ENCODE measurements at regions not wholly inside any gene's neighbourhood (a gene's known extent, or its start where the extent isn't known, plus 50 kb on each side); places are given as distances from the start of the nearest gene placed in this dataset.

DNA sequence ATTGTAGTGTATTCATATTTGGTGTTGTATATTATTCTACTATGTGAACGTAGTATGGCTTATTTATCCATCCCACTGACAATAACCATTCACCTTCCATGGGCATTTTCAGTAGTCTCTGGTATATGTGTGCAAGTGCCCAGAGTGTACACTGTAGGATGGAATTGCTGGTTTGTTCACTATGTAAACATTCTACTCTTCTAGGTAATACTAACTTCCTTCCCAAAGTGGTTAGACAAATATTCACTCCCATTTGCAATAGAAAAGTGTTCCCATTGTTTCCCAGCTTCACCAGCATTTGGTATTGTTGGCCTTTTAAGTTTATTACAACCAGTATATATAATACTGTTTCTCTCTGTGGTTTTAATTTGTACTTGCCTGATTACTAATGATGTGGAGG, 153.7 kb downstream of the C7orf25 start:
- DNase-seq (ENCODE audit: low read depth, low spot score), result no peak

DNA sequence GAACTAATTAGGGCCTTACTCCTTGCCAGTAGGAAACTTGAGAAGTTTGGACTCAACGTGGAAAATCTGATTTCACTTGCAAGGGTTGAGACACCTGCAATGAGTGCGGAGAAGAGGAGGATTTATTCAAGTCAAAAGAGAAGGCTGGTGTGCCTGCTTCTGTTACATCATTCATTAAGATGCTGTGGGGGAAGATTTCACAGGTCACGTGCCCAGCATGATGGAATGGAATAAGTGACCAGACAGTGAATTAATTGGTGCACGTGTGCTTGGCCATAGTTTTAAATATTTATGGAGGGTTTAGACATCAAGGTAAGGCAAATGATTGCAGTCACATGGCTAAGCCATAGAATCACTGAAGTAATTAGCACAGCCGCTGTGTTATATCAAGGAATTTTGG, 155.0 kb downstream of the C7orf25 start:
- no peak for DNase-seq (ENCODE audit: low read depth, low spot score)

DNA sequence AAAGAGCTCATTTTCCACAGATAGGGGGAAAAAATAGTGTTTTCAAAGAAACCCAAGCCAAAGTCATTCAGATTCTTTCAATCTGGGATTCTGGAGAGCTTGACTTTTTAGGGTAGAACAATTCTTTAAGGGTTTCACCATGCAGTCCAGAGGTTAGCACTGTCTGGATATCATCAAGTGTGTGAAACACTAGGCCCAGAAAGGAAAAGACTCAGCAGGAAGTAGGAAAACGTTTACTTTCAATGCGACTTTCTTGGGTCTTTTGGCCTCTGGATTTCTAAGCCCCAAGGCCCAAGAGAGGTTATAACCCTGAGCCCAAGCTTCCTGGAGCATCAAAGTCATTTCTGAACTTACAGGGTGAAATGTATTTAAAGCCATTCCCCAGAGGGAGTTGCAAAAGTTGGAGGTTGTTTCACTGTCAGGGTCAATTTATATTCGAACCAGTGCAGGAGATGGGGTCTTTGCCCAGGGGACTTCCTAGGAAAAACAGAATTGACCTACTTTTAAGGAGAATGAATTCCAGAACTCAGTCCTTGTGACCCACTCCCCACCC, 158.0 kb downstream of the C7orf25 start:
- DNase-seq (ENCODE audit: low read depth, low spot score), result peak; percentile 8

DNA sequence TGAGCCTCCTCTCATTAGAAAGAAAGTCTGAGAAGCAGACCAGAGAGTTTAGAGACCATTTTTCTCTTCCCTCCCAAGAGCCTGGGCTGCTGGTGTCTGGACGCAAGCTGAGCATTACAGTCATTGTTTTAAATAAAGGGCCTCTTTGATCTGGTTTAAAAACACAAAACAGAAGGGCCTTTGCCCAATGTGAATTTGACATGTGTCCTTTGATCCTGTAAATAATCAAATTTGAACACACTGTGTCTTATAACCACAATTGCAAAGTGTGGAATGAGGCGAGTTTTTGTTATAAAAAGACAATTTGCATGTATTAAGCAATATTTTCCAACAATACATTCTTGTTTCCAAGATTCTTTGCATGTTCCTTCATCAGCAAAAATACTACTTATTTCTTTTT, 158.5 kb downstream of the C7orf25 start:
- no peak for DNase-seq (ENCODE audit: low read depth, low spot score)

DNA sequence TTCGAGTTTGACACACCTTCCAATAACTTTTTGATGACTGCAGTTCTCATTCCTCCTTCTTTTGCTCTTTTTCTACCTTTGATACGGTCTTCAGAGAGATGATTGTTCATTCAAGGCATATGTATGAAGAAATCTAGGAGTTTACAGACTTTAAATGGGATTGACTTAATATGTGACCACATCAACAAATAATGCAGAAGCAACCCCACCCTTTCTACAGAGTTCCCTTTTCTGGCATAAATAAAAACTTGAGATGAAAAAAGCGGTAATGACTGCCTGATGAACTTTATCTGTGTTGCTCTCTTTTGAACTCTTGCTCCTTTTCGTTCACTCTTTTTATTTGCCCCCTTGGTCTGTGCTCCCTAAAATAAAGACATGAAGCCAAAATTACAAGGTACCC, 161.7 kb downstream of the C7orf25 start:
- DNase-seq (ENCODE audit: low read depth, low spot score), result no peak

DNA sequence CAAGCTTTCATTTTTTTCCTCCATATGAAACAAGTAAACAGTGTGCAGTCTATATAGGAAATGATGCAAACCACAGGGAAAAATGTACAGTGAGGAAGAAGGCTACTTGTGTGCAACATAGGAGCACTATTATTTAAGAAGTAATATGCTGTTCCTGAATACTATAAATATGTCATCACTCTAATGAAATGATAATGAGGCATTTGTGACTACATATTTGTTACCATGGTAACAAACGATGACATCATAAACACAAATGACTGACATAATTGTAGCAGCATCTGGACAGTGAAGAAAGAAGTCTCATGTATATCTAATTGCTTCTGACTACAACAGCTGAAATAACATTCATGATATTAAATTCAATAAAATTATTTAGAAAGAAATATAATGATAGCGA, 164.8 kb downstream of the C7orf25 start:
- no peak for DNase-seq (ENCODE audit: low read depth, low spot score)

DNA sequence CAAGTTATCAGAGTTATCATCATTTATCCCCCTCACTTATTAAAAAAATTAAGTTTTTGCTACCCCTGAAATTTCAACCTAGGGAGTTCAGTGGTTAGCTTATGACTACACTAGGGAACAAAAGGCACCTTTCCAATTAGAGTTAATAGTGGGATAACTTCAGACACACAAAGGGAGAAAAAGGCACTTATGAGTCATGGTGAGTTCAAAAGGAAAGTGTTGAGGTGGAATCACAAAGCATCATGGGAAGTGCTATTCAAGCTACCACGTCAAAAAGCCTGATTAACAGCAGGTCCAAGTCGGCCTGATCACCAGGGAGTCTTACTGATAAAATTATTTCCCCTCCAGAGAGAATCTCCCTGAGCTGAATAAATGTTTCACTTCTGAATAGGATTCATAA, 165.7 kb downstream of the C7orf25 start:
- no peak for DNase-seq (ENCODE audit: low read depth, low spot score)

DNA sequence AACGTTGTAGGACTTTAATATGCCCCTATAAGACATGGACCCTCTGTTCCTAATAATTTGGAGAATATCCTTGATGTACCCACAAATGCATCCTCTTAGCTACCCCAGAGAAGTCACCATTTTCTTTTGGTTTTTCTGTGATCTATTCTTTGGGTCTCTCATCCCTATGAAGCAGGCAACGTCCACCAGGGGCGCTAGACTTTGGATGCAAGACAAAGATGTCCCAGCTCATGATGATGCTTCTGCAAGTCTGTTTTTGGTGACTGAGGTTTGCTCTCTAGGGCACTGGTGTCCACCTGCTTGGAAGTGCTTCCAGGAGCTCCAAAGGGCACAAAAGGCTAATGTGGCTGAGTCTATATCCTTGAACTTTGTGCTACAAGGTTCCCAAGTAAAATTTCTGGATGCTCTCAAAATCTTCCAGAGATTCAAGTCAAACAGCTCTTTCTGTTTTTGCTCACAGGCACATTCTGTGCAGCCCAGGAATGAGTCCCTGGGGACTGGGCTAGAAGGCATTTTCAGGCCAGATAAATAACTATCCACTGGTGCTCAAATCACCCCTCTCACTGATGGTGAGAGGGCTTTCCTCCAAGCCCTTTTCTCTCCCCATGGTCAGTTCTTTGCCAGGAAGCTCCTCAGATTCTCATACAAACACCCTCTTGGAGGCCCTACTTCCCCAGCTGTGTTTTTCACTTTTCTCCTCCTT, 166.4 kb downstream of the C7orf25 start:
- no peak for DNase-seq (ENCODE audit: low read depth, low spot score)

DNA sequence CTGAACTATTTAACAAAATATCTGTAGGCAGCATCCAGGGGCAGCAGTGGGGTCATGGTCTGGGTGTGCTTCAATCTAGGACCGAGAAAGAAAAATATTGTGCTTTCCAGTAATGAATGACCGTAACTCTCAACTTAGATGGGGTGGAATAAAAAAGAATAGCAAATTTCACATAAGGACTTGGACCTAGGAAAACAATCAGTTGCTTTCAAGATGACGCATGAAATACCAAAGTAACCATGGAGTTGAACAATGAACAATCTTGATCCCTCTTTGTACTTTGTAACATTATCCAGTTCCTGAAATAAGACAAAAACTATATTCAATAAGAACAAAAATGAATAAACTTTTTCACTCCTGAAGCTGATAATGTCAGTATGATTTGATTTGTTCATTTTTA, 167.1 kb downstream of the C7orf25 start:
- DNase-seq (ENCODE audit: low read depth, low spot score), result no peak

DNA sequence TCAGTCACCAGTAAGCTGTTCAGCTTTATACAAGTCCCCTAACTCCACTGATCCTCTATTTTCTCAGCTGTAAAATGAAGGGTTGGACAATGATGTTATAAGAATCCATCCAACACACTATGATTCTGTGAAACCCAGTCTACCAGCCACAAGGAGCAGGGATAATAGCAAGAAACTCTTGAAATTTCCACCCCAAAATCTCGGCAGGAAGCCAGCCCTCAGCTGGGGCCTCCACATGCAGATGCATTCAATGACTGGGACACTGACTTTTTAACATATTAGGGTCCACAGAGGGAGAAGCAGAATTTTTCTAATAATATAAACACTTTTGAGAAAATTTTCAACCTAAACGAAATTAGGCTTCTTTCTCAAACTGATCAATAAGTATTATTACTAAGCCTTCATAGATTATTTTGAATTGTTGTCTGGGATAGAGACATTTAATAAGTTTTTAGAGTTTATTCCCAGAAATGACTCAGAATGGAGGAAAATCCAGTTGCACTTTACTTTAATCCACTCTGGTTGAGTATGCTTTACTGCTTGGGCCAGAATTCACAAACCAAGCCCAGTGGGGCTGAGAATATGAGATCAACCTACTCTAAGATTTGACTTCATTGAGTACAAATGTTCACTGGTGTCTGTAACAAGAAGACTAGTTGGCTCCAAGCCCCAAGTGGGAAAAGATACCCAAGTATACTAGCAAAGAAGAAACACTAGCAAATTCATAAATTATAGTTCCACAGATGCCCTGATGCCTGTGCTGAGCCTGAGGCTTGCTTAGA, 168.6 kb downstream of the C7orf25 start:
- no peak for DNase-seq (ENCODE audit: low read depth, low spot score)

DNA sequence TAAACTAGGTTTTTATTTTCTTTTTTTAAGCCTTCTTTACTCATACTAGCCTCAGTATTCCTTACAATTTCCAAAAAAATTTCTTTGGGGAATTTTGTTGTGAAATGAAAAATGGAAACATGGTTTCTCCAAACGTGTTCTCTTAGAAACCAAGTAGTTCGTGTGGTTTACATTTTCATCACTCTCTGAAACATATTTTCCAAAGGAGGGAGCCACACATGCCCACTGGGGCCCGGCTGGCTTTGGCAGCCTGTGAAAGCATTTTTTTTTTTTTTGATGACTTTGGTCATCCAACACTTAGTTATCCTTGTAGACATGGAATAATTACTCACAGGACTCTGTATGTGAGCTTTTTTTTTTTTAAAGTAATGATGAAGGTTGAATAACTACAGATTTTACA, 169.6 kb downstream of the C7orf25 start:
- DNase-seq (ENCODE audit: low read depth, low spot score), result no peak

DNA sequence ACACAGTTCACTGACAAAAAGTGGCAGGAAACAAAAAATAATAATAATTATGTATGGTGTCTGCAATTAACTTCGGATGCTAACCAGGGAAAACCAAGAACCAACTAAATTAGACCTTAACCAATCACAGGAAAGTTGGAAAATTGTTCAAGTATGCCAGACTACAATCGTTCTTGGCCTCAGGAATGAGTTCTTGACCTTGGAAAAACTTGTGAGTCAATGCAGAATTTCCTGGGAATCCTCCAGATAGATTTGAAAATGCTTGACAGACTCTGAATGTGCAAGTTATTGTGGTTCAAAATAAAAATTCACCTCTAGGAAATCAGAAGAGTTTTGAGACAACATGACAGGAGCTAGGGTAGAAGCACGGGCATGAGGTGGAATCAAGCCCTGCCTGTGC, 171.5 kb downstream of the C7orf25 start:
- DNase-seq (ENCODE audit: low read depth, low spot score), result no peak

DNA sequence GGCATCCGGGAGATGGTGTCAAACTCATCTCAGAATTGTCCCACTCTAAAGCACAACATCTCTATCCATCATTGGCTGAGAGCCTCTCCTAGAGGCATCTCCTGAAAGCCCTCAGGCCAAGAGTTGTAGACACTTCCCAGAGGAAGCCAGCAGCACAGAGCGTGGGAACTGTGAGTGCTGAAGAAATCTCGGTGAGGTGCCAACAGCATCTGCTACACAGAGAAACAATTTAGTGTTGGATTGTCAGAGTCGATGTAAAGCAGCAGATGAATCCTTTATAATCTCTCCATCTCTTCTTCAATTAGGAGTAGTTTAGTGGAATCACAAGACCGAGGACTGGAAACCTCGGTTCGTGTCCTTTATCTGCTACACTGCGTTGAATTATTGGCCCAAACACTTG, 172.2 kb downstream of the C7orf25 start:
- no peak for DNase-seq (ENCODE audit: low read depth, low spot score)

DNA sequence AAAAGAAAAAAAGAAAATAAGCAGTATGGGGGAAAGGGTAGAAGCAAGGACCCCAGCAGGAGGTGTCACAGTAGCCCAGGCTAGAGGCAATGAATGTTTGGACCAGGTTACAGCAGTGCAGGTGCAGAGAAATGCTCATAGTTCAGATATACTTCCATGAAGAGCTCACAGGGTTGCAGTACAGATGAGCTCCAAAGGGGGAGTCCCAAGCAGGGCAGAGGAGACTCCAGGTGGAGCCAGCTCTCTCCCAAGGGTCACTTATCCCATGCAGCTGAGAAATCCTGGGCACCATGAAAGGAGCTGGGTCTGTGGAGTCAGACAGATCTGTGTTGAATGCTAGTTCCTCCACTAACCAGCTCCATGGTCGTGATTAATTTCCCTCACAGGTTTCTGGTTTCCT, 174.9 kb downstream of the C7orf25 start:
- DNase-seq (ENCODE audit: low read depth, low spot score), result peak; percentile 30

DNA sequence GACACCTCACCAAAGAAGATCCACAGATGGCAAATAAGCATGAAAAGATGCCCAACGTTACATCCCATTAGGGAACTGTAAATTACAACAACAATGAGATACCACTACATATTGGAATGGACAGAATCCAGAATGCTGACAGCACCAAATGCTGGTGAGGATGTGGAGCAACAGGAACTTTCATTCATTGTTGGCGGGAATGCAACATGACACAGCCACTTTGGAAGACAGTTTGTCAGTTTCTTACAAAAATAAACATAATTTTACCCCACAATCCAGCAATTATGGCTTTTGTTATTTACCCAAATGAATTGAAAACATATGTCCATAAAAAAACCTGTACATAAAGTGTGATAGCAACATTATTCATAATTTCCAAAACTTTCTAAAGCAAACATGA, 176.8 kb downstream of the C7orf25 start:
- DNase-seq (ENCODE audit: low read depth, low spot score), result no peak

DNA sequence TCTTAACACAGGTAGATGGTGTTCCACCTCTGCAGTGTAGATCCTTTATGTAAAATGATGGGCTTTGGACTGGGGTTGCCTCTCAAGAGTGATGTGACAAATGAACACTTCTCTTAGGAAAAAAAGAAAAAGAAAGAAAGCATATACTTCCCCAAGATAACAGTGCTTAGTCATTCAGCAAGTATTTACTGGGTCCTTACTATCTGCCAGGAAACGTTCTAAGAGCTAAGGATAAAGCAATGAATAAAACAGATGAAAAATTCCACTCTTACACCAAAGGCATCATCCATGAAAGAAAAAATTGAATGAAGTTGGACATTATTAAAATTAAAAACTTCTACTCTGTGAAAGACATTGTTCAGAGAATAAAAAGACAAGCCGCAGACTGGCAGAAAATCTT, 177.3 kb downstream of the C7orf25 start:
- DNase-seq (ENCODE audit: low read depth, low spot score), result no peak

DNA sequence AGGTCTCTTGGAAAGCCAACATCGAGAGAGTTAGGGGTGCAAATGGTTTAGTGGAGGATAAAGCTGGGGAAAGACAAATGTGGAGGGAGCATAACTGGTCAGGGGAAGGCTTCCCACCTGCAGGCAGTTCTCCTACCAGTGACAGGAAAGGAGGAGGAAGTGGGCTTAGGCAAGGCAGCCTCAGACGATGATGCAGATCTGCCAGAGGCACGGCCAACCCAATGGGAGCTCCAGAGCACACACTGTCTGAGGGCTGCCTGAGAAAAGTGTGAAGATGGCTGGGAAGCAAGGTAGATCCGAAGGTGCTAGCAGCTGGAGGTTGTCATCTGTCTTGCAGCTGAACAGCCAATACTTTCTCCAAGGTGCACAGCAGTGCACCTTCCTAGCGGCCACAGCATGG, 178.8 kb downstream of the C7orf25 start:
- no peak for DNase-seq (ENCODE audit: low read depth, low spot score)

DNA sequence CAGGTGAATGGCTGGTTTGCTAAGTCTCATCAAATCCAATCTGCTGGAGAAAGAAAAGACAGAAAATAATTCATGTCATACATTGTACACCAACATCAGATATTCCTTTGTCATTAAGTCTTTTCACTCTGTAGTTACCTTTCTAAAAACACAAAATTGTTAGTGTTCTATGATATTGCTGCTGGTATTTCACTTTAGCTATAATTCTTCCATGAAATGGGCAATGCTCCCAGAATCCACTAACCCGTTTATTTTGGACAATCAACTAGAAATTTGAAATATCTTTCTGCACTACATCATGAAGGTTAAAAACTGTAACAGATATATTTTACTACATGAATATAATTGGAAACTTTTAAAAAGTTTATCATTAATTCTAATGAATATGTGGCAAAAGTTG, 181.3 kb downstream of the C7orf25 start:
- no peak for DNase-seq (ENCODE audit: low read depth, low spot score)

DNA sequence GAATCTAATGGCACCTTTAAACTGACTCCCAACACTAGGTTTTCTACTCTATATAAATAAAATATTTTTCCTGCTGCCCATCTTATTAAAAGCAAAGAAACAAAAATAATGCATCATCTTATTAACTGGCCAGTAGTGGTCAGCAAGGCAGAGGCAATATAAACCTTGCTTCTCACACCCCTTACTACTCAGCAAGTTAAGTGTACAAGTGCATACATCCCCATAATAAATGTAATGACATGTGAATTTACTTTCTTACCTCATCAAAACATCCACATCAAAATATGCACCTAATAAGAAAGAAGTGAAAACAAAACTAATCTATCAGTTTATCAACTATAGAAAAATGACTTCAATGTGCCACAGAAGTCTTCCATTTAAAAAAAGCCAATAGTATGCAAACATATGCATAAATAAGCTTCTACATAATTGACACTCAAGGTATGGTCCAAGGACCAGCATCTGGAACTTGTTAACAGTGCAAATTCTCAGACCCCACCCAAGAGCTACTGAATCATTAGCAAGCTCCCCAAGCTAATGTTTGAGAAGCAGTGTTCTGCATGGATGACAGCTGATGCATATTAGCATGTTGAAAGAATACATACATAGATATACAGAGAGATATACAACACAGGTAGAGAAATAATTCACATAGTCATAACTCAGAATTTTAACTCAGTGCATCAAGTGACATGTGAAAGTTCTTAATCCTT, 182.7 kb downstream of the C7orf25 start:
- DNase-seq (ENCODE audit: low read depth, low spot score), result no peak

DNA sequence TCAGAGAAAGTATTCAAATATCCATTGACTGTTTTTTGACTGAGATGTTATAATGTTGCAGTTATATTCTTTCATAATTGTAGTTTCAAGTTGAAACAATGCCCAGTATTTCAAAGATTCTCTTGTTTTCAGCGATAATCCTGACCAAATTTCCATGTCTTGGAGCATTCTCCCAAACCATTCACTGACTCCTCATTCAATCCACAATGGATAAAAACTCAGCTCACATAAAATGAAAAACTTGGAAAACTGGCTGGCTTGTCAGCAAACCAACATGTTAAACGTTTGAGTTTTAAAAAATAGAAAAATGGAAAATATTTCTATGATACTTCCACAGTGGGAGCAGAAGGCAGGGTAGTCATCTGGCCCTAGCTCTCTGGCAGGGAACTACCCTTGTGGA, 184.4 kb downstream of the C7orf25 start:
- no peak for DNase-seq (ENCODE audit: low read depth, low spot score)

DNA sequence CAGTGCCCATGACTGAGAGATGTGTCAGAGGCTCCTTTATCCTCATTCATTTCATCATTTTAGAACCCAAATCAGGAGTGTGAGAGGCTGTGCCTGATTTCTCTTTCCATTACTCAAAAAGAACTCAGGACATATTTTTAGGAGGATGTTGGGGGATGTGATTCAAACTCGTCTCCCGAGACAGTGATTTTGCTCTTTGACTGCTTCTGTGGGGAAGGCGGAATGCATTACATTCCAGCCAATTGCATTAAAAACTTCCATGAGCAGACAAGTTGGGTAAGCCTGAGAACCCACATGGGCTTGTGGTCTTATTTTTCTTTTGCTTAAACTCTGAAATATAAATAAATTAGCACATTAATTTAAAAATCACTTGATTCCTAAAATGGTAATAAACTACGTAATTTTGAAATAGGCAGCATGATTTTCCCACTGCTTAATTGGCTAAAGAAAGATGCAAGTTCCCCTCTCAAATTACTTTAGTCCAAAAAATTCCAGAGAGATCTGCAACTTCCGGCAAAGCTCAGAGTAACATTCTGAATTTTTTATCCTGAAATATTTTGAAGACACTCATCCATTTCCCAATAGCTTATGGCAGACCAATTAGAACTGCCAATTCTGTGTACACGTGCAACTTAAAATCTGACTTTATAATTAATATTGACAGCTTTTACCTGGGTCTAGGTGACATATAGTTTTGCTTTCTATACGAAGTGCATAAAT, 185.6 kb downstream of the C7orf25 start:
- DNase-seq (ENCODE audit: low read depth, low spot score), result no peak

DNA sequence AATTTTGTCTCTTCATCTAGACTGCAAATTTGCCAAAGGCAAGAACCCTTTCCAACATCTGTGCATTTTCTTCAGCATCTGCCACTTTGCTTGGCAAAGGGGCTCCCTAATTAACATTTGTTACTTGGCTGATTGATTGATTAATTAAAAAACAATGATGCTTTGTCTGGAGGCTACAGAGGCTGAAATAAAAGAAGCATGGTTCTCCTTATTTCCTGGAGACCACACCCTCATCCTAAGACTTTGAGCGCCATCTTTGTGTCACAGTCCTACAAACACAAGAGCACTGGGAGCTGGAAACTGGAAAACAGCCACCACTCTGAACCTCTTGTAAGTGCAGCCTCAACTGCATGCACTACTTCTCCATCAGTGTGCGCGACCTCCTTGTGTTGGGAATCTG, 189.2 kb downstream of the C7orf25 start:
- no peak for DNase-seq (ENCODE audit: low read depth, low spot score)
